ENCODE measurements at regions not wholly inside any gene's neighbourhood (a gene's known extent, or its start where the extent isn't known, plus 50 kb on each side); places are given as distances from the start of the nearest gene placed in this dataset.

DNA sequence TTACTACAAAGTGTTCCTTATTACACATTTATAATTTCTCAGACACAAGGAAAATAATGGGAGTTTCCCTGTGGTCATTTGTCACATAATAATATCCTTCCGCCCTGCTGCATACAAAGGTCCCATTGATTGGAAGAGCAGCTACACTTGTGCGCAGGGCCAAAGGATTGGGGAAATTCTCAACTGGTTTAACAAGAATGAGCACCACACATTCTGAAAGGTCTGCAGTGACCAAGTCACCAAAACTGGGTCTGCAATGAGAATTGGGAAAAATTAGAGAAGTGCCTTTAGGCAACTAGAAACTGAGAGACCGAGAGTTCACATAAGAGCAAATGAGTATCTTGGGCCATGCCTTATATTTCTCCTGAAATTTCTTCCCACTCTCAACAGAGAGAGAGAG lies 98.2 kb upstream of the NR2F2 start:
- Histone ChIP-seq H3K9me2 (ENCODE audit: insufficient read depth) (no peaks in the 10 kb centered on the region), H4K20me1 (replicated peaks; ENCODE audit: insufficient read depth) (no peaks in the 10 kb centered on the region)

More for the DNA sequence above, 98.2 kb upstream of the NR2F2 start:
- peaks cover 23% of the 10 kb centered on the region; the same call in 2 of the 3 replicates for H3K4me1 Mint-ChIP-seq
- DNase-seq (ENCODE audit: low spot score) = no peak
- Histone ChIP-seq H3K4me2 (no peak overlapping the region), H3F3A (replicated peaks; ENCODE audit: low read depth) (no peaks in the 10 kb centered on the region), H3K27me3 (ENCODE audit: insufficient read depth) (no peaks in the 10 kb centered on the region), H3K27ac (ENCODE audit: low read depth) (no peak overlapping the region), H3K4me1 (ENCODE audit: insufficient read depth) (peaks cover 19% of the 10 kb centered on the region; the same call in 1 of the 2 replicates), H3K36me3 (ENCODE audit: insufficient read depth) (no peaks in the 10 kb centered on the region), H2AFZ (no peak overlapping the region), H3K4me3 (no peak overlapping the region), H3K79me2 (replicated peaks; ENCODE audit: insufficient read depth) (no peaks in the 10 kb centered on the region)
- H3K27ac Mint-ChIP-seq = no peak overlapping the region
- no peaks in the 10 kb centered on the region for H3K27me3 Mint-ChIP-seq (ENCODE audit: insufficient read depth, low read depth, poor library complexity)
- ATAC-seq = no peak
- TF ChIP-seq ZNF331 (CRISPR knock-in tag; IDR thresholded peaks at IDR 0.05; ENCODE audit: low read depth) = no peak
- TF ChIP-seq, protein P1, sequence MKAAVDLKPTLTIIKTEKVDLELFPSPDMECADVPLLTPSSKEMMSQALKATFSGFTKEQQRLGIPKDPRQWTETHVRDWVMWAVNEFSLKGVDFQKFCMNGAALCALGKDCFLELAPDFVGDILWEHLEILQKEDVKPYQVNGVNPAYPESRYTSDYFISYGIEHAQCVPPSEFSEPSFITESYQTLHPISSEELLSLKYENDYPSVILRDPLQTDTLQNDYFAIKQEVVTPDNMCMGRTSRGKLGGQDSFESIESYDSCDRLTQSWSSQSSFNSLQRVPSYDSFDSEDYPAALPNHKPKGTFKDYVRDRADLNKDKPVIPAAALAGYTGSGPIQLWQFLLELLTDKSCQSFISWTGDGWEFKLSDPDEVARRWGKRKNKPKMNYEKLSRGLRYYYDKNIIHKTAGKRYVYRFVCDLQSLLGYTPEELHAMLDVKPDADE (IDR thresholded peaks at IDR 0.05) = no peak
- TF ChIP-seq STAT1 (IDR thresholded peaks at IDR 0.05; ENCODE audit: unreplicated experiment) = no peak
- TF ChIP-seq EZH2 (IDR thresholded peaks at IDR 0.05; ENCODE audit: low read depth, unreplicated experiment) = no peak
- TF ChIP-seq, protein P2, sequence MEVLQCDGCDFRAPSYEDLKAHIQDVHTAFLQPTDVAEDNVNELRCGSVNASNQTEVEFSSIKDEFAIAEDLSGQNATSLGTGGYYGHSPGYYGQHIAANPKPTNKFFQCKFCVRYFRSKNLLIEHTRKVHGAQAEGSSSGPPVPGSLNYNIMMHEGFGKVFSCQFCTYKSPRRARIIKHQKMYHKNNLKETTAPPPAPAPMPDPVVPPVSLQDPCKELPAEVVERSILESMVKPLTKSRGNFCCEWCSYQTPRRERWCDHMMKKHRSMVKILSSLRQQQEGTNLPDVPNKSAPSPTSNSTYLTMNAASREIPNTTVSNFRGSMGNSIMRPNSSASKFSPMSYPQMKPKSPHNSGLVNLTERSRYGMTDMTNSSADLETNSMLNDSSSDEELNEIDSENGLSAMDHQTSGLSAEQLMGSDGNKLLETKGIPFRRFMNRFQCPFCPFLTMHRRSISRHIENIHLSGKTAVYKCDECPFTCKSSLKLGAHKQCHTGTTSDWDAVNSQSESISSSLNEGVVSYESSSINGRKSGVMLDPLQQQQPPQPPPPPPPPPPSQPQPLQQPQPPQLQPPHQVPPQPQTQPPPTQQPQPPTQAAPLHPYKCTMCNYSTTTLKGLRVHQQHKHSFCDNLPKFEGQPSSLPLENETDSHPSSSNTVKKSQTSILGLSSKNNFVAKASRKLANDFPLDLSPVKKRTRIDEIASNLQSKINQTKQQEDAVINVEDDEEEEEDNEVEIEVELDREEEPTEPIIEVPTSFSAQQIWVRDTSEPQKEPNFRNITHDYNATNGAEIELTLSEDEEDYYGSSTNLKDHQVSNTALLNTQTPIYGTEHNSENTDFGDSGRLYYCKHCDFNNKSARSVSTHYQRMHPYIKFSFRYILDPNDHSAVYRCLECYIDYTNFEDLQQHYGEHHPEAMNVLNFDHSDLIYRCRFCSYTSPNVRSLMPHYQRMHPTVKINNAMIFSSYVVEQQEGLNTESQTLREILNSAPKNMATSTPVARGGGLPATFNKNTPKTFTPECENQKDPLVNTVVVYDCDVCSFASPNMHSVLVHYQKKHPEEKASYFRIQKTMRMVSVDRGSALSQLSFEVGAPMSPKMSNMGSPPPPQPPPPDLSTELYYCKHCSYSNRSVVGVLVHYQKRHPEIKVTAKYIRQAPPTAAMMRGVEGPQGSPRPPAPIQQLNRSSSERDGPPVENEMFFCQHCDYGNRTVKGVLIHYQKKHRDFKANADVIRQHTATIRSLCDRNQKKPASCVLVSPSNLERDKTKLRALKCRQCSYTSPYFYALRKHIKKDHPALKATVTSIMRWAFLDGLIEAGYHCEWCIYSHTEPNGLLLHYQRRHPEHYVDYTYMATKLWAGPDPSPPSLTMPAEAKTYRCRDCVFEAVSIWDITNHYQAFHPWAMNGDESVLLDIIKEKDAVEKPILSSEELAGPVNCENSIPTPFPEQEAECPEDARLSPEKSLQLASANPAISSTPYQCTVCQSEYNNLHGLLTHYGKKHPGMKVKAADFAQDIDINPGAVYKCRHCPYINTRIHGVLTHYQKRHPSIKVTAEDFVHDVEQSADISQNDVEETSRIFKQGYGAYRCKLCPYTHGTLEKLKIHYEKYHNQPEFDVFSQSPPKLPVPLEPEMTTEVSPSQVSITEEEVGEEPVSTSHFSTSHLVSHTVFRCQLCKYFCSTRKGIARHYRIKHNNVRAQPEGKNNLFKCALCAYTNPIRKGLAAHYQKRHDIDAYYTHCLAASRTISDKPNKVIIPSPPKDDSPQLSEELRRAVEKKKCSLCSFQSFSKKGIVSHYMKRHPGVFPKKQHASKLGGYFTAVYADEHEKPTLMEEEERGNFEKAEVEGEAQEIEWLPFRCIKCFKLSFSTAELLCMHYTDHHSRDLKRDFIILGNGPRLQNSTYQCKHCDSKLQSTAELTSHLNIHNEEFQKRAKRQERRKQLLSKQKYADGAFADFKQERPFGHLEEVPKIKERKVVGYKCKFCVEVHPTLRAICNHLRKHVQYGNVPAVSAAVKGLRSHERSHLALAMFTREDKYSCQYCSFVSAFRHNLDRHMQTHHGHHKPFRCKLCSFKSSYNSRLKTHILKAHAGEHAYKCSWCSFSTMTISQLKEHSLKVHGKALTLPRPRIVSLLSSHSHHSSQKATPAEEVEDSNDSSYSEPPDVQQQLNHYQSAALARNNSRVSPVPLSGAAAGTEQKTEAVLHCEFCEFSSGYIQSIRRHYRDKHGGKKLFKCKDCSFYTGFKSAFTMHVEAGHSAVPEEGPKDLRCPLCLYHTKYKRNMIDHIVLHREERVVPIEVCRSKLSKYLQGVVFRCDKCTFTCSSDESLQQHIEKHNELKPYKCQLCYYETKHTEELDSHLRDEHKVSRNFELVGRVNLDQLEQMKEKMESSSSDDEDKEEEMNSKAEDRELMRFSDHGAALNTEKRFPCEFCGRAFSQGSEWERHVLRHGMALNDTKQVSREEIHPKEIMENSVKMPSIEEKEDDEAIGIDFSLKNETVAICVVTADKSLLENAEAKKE (CRISPR knock-in tag; IDR thresholded peaks at IDR 0.05) = no peak
- TF ChIP-seq, protein P3, sequence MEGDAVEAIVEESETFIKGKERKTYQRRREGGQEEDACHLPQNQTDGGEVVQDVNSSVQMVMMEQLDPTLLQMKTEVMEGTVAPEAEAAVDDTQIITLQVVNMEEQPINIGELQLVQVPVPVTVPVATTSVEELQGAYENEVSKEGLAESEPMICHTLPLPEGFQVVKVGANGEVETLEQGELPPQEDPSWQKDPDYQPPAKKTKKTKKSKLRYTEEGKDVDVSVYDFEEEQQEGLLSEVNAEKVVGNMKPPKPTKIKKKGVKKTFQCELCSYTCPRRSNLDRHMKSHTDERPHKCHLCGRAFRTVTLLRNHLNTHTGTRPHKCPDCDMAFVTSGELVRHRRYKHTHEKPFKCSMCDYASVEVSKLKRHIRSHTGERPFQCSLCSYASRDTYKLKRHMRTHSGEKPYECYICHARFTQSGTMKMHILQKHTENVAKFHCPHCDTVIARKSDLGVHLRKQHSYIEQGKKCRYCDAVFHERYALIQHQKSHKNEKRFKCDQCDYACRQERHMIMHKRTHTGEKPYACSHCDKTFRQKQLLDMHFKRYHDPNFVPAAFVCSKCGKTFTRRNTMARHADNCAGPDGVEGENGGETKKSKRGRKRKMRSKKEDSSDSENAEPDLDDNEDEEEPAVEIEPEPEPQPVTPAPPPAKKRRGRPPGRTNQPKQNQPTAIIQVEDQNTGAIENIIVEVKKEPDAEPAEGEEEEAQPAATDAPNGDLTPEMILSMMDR (conservative IDR thresholded peaks at IDR 0.05; ENCODE audit: low read depth in 2 of 2) = no peak
- TF ChIP-seq NANOG (IDR thresholded peaks at IDR 0.05; ENCODE audit: borderline replicate concordance) = no peak
- TF ChIP-seq EZH2phosphoT487 (IDR thresholded peaks at IDR 0.05; ENCODE audit: unreplicated experiment) = no peak
- TF ChIP-seq POLR2AphosphoS5 (IDR thresholded peaks at IDR 0.05; ENCODE audit: low read depth) = no peak
- no peak for TF ChIP-seq CREB1 (CRISPR knock-in tag; IDR thresholded peaks at IDR 0.05; ENCODE audit: low read depth)
- TF ChIP-seq, protein P4, sequence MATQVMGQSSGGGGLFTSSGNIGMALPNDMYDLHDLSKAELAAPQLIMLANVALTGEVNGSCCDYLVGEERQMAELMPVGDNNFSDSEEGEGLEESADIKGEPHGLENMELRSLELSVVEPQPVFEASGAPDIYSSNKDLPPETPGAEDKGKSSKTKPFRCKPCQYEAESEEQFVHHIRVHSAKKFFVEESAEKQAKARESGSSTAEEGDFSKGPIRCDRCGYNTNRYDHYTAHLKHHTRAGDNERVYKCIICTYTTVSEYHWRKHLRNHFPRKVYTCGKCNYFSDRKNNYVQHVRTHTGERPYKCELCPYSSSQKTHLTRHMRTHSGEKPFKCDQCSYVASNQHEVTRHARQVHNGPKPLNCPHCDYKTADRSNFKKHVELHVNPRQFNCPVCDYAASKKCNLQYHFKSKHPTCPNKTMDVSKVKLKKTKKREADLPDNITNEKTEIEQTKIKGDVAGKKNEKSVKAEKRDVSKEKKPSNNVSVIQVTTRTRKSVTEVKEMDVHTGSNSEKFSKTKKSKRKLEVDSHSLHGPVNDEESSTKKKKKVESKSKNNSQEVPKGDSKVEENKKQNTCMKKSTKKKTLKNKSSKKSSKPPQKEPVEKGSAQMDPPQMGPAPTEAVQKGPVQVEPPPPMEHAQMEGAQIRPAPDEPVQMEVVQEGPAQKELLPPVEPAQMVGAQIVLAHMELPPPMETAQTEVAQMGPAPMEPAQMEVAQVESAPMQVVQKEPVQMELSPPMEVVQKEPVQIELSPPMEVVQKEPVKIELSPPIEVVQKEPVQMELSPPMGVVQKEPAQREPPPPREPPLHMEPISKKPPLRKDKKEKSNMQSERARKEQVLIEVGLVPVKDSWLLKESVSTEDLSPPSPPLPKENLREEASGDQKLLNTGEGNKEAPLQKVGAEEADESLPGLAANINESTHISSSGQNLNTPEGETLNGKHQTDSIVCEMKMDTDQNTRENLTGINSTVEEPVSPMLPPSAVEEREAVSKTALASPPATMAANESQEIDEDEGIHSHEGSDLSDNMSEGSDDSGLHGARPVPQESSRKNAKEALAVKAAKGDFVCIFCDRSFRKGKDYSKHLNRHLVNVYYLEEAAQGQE (IDR thresholded peaks at IDR 0.05; ENCODE audit: unreplicated experiment) = no peak
- no peak for TF ChIP-seq JUNB (IDR thresholded peaks at IDR 0.05; ENCODE audit: unreplicated experiment)
- no peak for TF ChIP-seq ZNF114 (CRISPR knock-in tag; IDR thresholded peaks at IDR 0.05)
- no peaks in the 10 kb centered on the region for H3K9me3 Mint-ChIP-seq
- H3K36me3 Mint-ChIP-seq (ENCODE audit: low read depth) = no peaks in the 10 kb centered on the region
- no peak overlapping the region for H3K4me3 Mint-ChIP-seq
